ENCODE measurements at regions not wholly inside any gene's neighbourhood (a gene's known extent, or its start where the extent isn't known, plus 50 kb on each side); places are given as distances from the start of the nearest gene placed in this dataset.
"Not testable (repeated sequence)": the region's sequence is repeated elsewhere in the genome, so short reads cannot be mapped to it uniquely, and the experiment has no call there.

GRCh38 chr4:28822163-28822562 is 1898.0 kb upstream of the PCDH7 start:
- no peak for DNase-seq (ENCODE audit: low spot score)

GRCh38 chr4:28827866-28828265 is 1892.3 kb upstream of the PCDH7 start:
- DNase-seq (ENCODE audit: low spot score), result no peak

- DNase-seq (ENCODE audit: low spot score), result no peak
These were observed 1888.3 kb upstream of the PCDH7 start for GRCh38 chr4:28831867-28832266.

- no peak for DNase-seq (ENCODE audit: low spot score)
These were observed 1887.7 kb upstream of the PCDH7 start for GRCh38 chr4:28832444-28832843.

- DNase-seq (ENCODE audit: low spot score), result no peak
These were observed 1886.0 kb upstream of the PCDH7 start for GRCh38 chr4:28834120-28834519.

GRCh38 chr4:28835501-28835900 is 1884.7 kb upstream of the PCDH7 start:
- no peak for DNase-seq (ENCODE audit: low spot score)

DNA sequence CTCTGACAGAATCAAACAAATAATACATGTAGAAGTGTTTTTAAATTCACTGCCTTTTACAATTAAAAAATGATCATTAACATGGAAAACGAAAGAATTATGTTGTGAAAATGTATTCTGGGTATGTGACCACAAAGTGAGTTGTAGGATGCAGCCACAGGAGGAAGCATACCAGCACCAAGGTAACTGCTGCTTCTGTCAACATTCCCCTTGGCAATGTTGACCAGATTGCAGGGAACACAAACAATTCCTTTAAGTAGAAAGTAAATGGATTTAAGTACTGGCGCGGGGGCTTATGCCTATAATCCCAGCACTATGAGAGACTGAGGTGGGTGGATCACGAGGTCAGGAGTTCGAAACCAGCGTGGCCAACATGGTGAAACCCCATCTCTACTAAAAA is 1877.9 kb upstream of the PCDH7 start:
- DNase-seq (ENCODE audit: low spot score), result no peak

GRCh38 chr4:28845158-28845557 is 1875.0 kb upstream of the PCDH7 start:
- no peak for DNase-seq (ENCODE audit: low spot score)

DNA sequence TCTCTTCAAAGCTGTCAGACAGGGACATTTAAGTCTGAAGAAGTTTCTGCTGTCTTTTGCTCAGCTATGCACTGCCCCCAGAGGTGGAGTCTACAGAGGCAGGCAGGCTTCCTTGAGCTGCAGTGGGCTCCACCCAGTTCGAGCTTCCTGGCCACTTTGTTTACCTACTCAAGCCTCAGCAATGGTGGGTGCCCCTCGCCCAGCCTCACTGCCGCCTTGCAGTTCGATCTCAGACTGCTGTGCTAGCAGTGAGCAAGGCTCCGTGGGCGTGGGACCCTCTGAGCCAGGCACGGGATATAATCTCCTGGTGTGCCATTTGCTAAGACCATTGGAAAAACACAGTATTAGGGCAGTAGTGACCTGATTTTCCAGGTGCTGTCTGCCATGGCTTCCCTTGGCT is 1863.1 kb upstream of the PCDH7 start:
- DNase-seq (ENCODE audit: low spot score), result not testable (repeated sequence)

GRCh38 chr4:28868841-28869240 is 1851.3 kb upstream of the PCDH7 start:
- no peak for DNase-seq (ENCODE audit: low spot score)

DNA sequence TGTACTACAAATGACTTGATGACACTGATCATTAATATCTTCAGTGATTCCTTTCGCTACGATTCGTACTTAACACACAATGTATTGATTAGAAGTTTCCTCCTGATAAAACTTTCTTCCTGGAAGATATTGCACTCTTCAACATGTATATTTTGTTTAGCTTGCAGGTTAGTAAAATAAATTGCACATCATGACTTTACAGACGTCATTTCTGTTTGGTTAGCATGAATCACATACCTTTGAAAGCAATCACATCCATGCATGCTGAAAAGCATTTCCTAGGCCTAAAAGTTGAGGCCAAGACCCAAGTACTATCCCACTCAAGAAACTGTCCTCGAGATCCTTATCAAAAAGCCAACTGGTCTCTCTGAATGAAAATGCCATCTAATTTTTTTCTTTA is 1841.0 kb upstream of the PCDH7 start:
- no peak for DNase-seq (ENCODE audit: low spot score)

GRCh38 chr4:28879900-28880299 is 1840.3 kb upstream of the PCDH7 start:
- DNase-seq (ENCODE audit: low spot score), result no peak

DNA sequence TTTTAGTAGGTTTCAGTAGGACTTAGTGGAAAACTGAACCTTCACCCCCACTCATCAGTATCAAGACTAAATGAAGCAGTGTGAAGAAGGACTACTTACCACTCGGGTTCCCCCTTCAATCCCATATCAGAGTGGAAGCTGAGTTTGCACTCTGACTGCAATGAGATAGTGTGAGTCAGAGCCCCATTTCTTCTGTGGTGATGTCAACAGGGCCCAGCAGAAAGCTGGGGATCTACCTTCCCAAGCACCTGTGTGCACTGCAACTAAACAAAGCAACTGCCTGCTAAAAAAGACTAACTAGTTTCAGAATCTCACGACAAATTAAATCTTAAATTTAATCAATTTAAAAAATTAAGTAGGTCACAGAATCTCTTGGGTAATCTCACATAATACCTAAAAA is 1837.0 kb upstream of the PCDH7 start:
- DNase-seq (ENCODE audit: low spot score), result no peak

GRCh38 chr4:28886934-28887333 is 1833.2 kb upstream of the PCDH7 start:
- DNase-seq (ENCODE audit: low spot score), result no peak

- DNase-seq (ENCODE audit: low spot score), result no peak
These were observed 1829.0 kb upstream of the PCDH7 start for GRCh38 chr4:28890949-28891775.

GRCh38 chr4:28913466-28913865 is 1806.7 kb upstream of the PCDH7 start:
- DNase-seq (ENCODE audit: low spot score), result no peak

DNA sequence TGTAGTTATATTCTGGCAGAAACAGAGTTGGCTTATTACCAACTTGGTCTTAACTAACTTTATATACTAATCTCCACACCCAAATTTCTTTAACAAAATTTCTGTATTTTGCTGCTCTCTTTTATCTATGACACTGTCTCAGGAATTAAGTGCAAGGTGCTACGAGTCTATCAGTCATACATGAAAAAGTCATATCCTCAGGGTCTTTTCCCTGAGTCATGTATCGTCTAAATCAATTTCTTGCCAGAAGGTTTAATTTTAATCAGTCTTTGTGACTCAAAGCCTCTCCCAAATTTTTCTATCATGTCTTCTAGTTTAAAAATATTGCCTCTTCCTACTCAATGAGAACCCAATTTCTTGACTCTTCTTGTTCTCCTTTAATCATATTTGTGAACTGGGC is 1803.6 kb upstream of the PCDH7 start:
- DNase-seq (ENCODE audit: low spot score), result no peak

DNA sequence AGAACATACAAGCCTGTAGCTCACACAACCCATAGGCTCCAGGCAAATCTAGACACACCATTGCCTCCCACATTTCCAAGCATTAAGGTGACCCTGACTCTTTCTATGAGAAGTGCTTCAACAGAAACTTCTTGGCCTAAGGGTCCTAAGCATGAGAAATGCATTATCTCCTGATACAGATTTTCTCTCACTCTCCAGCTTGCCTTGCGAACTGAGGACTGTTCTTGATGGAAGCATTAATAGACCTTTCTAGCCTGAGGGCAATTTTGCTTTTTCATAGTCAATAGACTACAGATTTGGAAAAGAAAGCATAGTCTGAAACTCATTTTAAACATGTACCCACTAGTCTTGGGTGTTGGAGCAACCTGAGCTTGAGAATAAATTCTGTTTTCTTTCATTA is 1801.3 kb upstream of the PCDH7 start:
- no peak for DNase-seq (ENCODE audit: low spot score)

DNA sequence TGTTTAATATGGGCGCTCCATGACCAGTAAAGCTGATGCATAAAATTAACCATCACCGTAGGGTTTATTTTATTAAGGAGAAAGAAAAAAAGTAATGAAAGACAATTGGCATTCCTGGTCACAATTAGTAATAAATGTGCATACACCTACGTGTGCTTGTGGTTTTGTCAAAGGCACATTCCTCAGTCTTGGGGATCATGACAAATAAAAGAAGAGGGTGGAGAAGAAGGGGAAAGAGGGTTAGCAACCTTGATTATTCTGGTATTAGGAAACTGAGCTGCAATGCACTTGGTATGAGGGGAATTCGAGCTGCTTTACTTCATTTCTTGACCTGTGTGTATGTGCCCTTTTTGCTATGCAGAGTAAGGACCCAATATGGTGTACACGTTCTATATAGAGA is 1798.3 kb upstream of the PCDH7 start:
- no peak for DNase-seq (ENCODE audit: low spot score)

GRCh38 chr4:28926156-28926555 is 1794.0 kb upstream of the PCDH7 start:
- no peak for DNase-seq (ENCODE audit: low spot score)

GRCh38 chr4:28942631-28943030 is 1777.5 kb upstream of the PCDH7 start:
- no peak for DNase-seq (ENCODE audit: low spot score)

GRCh38 chr4:28947374-28947773 is 1772.8 kb upstream of the PCDH7 start:
- DNase-seq (ENCODE audit: low spot score), result no peak

DNA sequence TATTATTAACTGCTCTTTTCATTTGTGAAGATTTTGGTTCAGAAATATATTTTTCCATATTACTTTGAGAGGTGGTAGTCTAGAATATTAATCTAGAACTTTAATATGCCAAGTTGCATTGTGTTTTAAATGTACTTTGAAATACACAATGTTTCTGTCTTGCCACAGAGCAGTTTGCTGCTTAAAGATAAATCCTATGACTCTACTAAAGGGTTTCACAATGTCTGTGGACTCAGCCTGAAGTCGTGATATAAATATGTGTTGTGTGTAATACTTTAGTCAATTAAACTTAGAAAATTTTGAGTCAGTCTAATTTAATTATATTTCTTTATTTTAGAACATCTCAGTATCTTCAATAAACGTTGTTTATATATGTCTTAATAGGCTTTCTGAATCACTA is 1771.7 kb upstream of the PCDH7 start:
- no peak for DNase-seq (ENCODE audit: low spot score)

DNA sequence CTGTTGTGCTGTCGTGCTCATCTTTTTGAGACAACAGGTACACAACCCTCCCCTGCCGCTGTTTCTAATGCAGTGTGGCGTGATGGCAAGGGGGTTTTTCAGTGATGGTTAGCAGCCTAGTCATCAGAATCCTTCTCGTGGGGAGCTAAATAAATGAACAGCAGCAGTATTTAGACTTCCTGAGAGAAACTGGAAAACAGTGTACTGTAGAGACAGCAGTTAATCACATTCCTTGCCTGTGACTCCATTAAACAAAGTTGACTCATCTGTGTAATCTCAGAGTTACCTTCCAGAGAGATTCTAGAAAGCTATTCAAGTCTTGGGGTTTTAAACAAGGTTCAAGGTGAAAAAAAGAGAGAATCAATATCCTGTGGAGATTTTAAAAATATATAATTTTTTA is 1753.2 kb upstream of the PCDH7 start:
- DNase-seq (ENCODE audit: low spot score), result no peak

Measured in putamen (tissue), 1 donor.